Central memory CD4-positive, alpha-beta T cell (primary cell): ENCODE measurements at regions not wholly inside any gene's neighbourhood (a gene's known extent, or its start where the extent isn't known, plus 50 kb on each side); places are given as distances from the start of the nearest gene placed in this dataset.
"Not testable (repeated sequence)": the region's sequence is repeated elsewhere in the genome, so short reads cannot be mapped to it uniquely, and the experiment has no call there.

Source experiments
- DNase-seq: peaks from one replicate; pipeline ENCODE4 v3.0.0; 2022

GRCh38 chr12:28063355-28063880, 90.9 kb upstream of the PTHLH start:
- no peak for DNase-seq

- no peak for DNase-seq
These were observed 92.8 kb upstream of the PTHLH start for GRCh38 chr12:28065374-28065773.

DNA sequence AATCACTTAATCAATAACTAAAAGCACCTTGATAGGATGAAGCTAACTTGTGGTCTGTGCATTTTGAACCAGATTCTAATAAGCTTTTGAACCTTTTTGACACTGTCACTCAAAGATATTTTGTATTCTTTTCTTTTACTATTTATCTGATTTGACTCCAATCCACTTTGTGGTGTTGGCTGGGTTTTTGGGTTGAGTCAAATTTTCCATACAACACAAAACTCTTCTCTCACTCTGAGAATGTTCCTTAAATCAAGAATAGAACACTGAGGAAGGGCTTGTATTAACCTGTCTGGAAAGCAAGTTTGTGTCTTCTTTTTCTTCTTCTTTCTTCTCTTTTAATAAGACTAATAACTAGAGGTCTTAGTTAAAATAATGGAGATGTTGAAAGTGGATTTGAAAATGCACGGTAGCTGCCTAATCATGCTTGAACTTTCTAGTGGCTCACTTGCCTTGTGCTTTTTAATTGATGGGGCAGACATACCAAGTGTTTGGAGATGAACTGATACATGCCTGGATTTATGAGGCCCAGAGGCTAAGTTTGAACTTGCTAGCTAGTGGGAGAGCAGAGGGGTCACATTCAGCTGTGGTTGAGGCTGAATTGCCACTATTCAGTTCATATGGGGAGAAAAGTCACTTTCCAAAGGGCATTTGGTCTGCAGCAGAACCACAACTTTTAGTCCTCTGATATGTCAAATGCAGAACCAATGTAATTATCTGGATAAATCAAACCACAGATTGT, 93.5 kb upstream of the PTHLH start:
- no peak for DNase-seq

DNA sequence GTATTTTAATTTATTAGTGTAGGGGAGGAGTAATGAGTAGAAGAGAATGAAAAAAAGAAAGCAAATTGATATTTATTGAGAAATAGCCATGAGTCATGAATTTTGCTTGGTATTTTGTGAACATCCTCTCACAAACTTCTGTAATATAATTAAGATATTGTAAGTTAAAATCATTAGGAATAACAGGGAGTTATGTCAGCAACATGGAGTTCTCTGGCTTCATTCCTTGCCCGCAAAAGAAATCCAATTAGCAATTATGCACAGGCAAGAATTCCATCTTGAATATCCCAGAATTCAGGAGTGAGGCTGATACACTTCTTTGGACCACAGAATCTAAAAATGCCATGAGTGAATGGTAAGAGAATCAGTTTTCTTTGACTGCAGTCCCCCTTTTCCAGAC, 94.3 kb upstream of the PTHLH start:
- no peak for DNase-seq

DNA sequence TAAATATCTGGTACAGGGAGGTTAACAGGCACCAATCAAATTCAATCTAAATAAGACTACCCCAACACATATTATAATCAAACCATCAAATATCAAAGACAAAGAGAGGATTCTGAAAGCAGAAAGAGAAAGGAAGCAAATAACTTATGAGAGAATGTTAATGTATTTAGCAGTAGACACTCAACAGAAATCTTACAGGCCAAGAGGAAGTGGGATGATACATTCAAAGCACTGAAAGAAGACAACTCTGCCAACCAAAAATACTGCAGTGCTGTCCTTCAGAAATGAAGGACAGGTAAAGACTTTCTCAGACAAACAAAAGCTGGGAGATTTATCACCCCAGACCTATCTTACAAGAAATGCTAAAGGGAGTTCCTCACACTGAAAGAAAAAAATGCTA, 95.9 kb upstream of the PTHLH start:
- DNase-seq = no peak

- no peak for DNase-seq
These were observed 107.0 kb upstream of the PTHLH start for GRCh38 chr12:28079539-28079938.

GRCh38 chr12:28082096-28082495, 108.2 kb upstream of the CCDC91 start:
- DNase-seq = no peak

DNA sequence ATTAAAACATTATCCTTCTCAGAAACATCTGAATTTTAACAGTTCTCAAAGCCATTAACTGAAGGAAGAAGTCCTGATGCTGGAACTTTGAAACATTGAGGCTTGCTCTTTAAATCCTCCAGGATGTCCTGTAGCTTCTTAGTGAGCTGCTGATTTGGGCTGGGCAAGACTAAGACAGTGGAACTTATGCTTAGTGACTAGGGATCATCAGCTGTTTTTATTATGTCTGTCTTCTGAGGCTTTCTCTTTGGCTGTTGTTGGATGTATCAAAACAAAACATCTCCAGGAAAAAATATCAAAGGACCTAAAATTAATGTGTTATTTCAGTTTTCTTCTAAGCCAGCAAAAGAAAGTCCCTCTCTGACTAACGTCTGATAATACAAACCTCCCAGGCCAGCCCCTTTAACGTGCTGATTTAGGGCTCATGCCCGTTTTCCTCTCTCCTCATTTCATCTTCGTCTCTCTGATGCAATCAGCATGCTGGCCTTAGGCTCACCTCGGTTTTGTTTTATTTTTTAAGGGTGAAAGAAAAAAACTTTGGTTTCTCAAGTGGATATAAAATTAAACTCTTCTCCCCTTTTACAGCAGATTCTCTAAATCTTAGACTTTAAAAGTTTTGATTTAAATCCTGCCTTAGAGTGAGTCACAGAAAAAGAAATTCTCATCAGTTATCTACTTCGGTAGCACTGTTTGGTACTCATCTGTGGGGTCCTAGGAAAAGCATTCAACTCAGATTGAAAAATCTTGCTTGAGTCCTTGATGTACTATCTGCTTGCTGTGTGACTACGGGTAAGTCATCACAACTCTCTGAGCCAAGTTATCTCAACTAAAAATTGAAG, 106.2 kb upstream of the CCDC91 start:
- no peak for DNase-seq

DNA sequence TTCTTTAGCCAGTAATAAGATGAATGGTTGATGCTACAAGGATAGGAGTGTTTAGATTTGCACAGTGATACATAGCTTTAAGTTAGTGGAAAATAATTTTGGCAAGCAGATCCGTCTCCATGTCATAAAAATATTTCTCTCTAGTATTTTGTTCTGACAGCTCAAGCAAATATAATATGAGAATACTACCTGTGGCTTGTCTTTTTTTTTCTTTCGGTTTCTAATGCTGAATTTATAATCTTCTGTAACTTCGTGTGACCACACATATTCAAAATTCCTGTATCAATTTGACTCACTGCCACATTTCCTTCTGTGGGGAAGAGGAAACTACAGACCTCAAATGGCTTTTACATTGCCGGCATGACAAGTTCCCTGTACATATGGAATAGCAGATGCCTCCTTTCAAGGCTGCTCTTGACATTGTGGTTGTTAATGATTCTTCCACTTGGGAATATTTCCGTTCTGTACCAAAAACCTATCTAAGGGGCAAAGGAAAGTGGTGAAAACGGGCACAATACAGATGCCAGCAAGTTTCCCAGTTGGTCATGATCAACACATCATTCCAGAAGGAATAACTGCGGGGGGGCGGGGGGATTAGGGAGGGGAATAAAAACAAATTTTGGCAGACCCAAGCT, 103.6 kb upstream of the CCDC91 start:
- no peak for DNase-seq

- DNase-seq = no peak
These were observed 101.5 kb upstream of the CCDC91 start for GRCh38 chr12:28088566-28089272.

DNA sequence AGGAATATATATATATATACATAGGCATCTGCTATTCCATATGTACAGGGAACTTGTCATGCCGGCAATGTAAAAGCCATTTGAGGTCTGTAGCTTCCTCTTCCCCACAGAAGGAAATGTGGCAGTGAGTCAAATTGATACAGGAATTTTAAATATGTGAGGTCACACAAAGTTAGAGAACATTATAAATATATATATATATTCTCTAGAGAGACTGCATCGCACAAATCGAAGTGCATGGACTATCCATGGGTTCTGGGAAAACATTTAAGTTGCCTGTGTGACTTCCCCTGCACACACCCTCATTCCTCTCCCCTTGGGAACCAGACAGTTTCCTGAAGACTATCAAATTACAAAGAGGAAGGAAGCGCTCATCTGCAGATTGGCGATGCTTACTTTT, 100.9 kb upstream of the CCDC91 start:
- no peak for DNase-seq

- no peak for DNase-seq
These were observed 99.4 kb upstream of the CCDC91 start for GRCh38 chr12:28090835-28091234.

DNA sequence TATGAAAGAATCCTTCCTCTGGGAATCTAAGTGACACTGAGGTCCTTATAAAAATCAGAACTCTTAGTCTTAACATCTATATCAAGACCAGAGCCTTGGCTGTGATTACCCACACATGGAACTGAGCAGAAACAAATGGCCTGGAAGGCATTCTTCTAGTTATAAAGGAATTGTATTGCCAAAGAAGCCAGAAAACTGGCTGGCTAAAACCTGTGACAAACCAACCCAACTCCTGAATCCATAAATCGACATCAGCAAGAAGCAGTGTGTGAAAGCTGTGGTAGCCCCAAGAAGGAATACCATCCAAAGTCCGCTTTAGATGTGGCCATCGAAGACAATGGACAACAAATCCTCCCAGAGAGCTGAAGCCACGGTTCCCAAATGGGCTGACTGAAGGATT, 97.9 kb upstream of the CCDC91 start:
- DNase-seq = no peak

DNA sequence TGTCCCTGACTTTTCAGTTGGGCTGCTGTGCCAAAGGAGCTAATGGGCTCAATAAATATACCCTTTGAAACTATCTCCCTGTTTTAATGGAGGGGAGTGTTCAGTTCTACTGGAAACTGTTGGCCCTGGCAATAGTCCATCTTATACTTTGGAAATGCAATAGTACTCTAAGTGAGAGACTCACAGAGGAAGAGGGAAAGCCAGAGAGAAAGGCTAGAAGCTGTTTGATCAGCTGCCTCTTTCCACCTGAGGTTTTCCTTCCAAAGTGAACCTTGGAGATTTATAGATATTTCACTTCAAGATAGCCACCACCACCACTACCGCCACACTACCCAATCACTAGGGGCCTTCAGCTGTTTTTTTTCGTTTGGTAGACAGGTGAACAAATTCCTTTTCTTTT, 93.6 kb upstream of the CCDC91 start:
- no peak for DNase-seq

GRCh38 chr12:28097221-28097620, 93.0 kb upstream of the CCDC91 start:
- no peak for DNase-seq

GRCh38 chr12:28099245-28099644, 91.0 kb upstream of the CCDC91 start:
- DNase-seq = not testable (repeated sequence)

GRCh38 chr12:28099871-28100270, 90.4 kb upstream of the CCDC91 start:
- no peak for DNase-seq

- no peak for DNase-seq
These were observed 89.5 kb upstream of the CCDC91 start for GRCh38 chr12:28100717-28101116.

DNA sequence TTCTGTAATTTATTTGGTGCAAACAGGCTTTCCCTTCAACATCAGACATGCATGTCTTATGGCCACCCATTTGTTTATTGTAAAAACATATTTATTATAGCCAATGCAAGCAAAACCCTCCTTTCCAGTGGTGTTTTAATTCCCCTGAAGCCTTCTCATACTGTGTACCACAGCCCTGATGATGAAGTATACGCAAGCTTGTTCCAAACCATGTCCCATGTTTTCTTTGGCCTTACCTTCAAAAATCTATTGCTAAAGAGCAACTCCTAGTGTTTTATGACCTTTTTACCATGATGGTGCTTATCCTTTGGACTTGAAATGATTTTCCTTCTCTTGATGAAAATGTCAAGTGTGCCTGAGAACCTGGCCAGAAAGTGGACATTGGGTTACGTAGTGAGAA, 85.9 kb upstream of the CCDC91 start:
- DNase-seq = no peak

DNA sequence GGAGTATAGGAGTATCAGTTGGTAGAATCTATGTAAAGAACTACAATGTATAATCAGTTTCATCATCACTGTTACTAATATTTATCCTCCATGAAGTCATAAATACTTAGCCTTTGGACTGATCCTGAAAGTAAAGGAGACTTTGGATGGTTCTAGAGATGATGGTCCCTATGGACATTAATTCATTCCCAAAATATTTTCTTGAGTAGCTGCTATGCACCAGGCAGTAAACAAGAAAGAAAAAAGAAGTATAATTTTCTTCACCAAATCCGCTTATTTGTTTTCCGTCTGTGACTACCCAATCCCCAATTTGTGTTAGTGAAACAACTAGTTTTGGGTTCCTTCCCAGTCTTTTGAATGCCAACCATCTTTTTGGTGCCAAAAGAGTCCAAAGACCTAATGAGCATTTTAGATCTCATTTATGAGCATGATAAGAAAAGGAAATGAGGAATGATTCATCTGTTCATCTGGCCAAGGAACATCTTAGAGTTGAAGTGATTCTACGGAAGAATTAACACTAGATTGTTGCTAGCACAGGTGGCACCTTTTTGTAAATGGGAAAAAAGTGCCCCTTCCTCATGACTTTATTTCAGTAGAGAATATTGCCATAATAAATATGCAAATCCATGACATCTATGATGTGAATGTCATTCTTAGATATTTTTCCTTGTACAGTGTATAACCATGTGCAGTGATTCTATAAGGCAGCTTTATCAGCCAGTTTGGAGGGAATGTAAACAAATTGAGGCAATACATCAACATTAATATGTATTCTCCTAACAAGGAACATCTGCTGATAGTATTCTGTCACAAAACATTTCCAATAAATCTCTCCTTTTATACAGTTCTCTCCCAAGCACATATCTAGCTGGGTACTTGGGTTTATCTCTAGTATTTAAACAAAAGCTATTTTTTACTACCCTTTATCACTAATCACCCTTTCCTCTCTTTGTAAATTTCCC, 85.1 kb upstream of the CCDC91 start:
- DNase-seq = no peak

DNA sequence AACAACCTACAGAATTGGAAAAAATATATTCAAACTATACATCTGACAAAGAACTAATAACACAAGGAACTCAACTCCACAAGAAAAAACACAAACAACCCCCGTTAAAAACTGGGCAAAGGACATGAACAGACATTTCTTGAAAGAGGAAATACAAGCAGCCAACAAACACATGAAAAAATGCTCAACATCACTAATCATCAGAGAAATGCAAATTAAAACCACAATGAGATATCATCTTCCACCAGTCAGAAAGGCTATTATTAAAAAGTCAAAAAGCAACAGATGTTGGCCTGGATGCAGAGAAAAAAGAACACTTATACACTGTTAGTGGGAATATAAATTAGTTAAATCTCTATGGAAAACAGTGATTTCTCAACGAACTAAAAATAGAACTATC, 82.6 kb upstream of the CCDC91 start:
- no peak for DNase-seq

- DNase-seq = peak; percentile 38
These were observed 81.7 kb upstream of the CCDC91 start for GRCh38 chr12:28108599-28108998.
